CD8-positive, alpha-beta memory T cell (primary cell): ENCODE measurements at regions not wholly inside any gene's neighbourhood (a gene's known extent, or its start where the extent isn't known, plus 50 kb on each side); places are given as distances from the start of the nearest gene placed in this dataset.

Experiments
- CTCF ChIA-PET: fragments of 350-600 bp; sonication (Branson Sonifier 250); formaldehyde crosslinking; loops from one replicate; lab custom pipeline; 2021; ENCODE audit warnings: antibody characterized with exemption; lab: Charles Lee
- POLR2A ChIA-PET: fragments of 350-600 bp; sonication (Branson Sonifier 250); formaldehyde crosslinking; loops from one replicate; lab custom pipeline; 2021; ENCODE audit warnings: antibody characterized with exemption; lab: Charles Lee
- DNase-seq, 5 donors: peaks; one replicate each; pipeline versions ENCODE4 v3.0.0 to v3.0.0-alpha.2; 2020 to 2022; ENCODE audit warnings: mixed read lengths in 1 of 5
- H3K27ac ChIP-seq: one replicate; pipeline ENCODE4 v1.7.0; 2013; ENCODE audit warnings: low read depth, mild to moderate bottlenecking, low read length, moderate library complexity
- H3K27me3 ChIP-seq: 2 replicates; pipeline ENCODE4 v1.7.0; 2013; ENCODE audit warnings: low read length, mild to moderate bottlenecking; ENCODE audit not compliant: insufficient read depth, poor library complexity, severe bottlenecking
- H3K36me3 ChIP-seq: 2 replicates; pipeline ENCODE4 v1.7.0; 2013; ENCODE audit warnings: mild to moderate bottlenecking, low read length, moderate library complexity; ENCODE audit not compliant: insufficient read depth
- H3K4me1 ChIP-seq: 2 replicates; pipeline ENCODE4 v1.7.0; 2013; ENCODE audit warnings: mild to moderate bottlenecking, low read length, moderate library complexity; ENCODE audit not compliant: insufficient read depth
- H3K4me3 ChIP-seq: 2 replicates; pipeline ENCODE4 v1.7.0; 2013; ENCODE audit warnings: mild to moderate bottlenecking, low read length
- H3K9me3 ChIP-seq: 2 replicates; pipeline ENCODE4 v1.7.0; 2013; ENCODE audit warnings: mild to moderate bottlenecking, low read length
- H3K27ac Mint-ChIP-seq, 8 donors: one replicate each; pipeline ENCODE4 v1.8.0; 2020 to 2021; ENCODE audit warnings: mixed read lengths in 8 of 8, mild to moderate bottlenecking in 6 of 8, inconsistent platforms in 3 of 8, moderate library complexity in 3 of 8
- H3K27me3 Mint-ChIP-seq, 2 donors: one replicate each; pipeline ENCODE4 v1.8.0; 2020 to 2021; ENCODE audit warnings: mixed read lengths in 2 of 2, mild to moderate bottlenecking in 1 of 2, moderate library complexity in 1 of 2
- H3K36me3 Mint-ChIP-seq, 3 donors: one replicate each; pipeline ENCODE4 v1.8.0; 2020 to 2021; ENCODE audit warnings: mixed read lengths in 3 of 3, inconsistent platforms in 1 of 3, mild to moderate bottlenecking in 1 of 3
- H3K4me1 Mint-ChIP-seq, 3 donors: one replicate each; pipeline ENCODE4 v1.8.0; 2020 to 2021; ENCODE audit warnings: mixed read lengths in 3 of 3, inconsistent platforms in 1 of 3, mild to moderate bottlenecking in 1 of 3
- H3K4me3 Mint-ChIP-seq, 7 donors: one replicate each; pipeline ENCODE4 v1.8.0; 2020 to 2021; ENCODE audit warnings: mixed read lengths in 7 of 7, mild to moderate bottlenecking in 6 of 7, moderate library complexity in 4 of 7, inconsistent platforms in 2 of 7
- H3K9me3 Mint-ChIP-seq, 5 donors: one replicate each; pipeline ENCODE4 v1.8.0; 2020 to 2022; ENCODE audit warnings: mixed read lengths in 5 of 5, mild to moderate bottlenecking in 3 of 5, moderate library complexity in 2 of 5, inconsistent platforms in 1 of 5

DNA sequence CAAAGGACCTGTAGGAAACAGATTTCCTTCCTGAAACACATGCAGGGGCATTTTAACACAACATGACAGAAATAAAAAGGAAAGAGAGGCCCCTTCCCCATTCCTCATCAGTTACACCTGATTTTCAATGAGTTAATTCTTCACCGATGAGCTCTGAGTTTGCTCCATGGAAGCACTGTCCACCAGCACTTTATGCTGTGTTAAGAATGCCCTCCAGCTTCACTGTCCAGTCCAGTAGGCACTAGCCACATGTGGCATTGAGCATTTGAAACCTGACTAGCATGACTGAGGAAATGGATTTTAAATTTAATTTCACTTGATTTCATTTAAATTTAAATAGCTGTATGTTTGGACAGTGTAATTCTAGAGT is 217.2 kb upstream of the SLC10A2 start:
- Mint-ChIP-seq H3K4me3 (no peak overlapping the region), H3K4me1 (no peaks in the 10 kb centered on the region), H3K9me3 (peaks cover 0 to 14% (median 3%) of the 10 kb centered on the region in 5 donors), H3K36me3 (no peaks in the 10 kb centered on the region), H3K27ac (no peak overlapping the region), H3K27me3 (peaks cover 0 to 2% of the 10 kb centered on the region in 2 donors)
- H3K36me3 ChIP-seq = no peaks in the 10 kb centered on the region
- H3K4me3 ChIP-seq = no peak overlapping the region
- POLR2A ChIA-PET = no interaction called here
- H3K4me1 ChIP-seq = no peaks in the 10 kb centered on the region
- no peaks in the 10 kb centered on the region for H3K9me3 ChIP-seq
- no peaks in the 10 kb centered on the region for H3K27me3 ChIP-seq
- CTCF ChIA-PET = no interaction called here
- no peak overlapping the region for H3K27ac ChIP-seq
- no peak for DNase-seq

DNA sequence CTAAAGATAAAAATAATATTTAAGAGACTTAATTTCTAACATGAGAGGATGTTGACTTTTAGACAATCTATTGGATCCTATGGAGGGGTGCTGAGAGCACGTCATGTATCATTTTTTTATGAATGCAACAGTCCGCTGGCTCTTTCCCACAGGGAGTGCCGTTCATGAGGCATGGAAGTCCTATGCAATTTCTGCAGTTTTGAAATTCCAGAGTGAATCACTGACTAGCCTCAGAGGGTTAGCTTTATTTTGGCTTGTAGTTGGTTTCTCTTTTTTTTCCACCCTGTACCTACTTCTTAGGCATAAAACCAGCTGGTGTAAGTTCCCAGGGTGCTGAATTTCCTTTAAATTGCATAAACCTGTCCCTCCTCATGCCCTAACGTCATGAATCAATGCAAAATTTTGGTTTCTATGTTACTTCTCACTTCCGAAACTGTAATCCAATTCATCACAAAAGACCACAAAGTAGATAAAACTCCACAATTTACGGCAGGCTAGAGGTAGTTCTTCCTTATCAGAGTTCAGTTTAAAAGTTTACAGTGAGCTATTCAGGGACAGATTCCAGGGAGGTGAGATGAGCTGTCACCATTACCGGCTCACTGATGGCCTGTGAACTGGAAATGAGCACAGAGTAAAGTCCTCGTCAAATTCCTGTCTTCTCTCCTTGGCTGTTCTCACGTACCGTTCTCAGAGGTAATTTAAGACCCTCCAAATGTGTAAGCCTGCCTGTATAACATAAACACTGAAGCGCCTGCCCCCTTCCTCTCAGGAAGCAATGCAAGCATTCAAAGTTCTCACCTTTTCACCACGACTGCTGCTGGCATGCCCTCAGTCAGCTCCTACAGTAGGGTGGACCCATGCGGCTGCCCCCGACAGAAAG is 216.6 kb upstream of the SLC10A2 start:
- no peaks in the 10 kb centered on the region for H3K9me3 ChIP-seq
- H3K27me3 Mint-ChIP-seq = peaks cover 0 to 2% of the 10 kb centered on the region in 2 donors
- no peak overlapping the region for H3K4me3 ChIP-seq
- no peaks in the 10 kb centered on the region for H3K36me3 ChIP-seq
- no peak overlapping the region for H3K27ac ChIP-seq
- no peaks in the 10 kb centered on the region for H3K4me1 Mint-ChIP-seq
- H3K4me3 Mint-ChIP-seq = no peak overlapping the region
- CTCF ChIA-PET = no interaction called here
- no peaks in the 10 kb centered on the region for H3K36me3 Mint-ChIP-seq
- H3K27ac Mint-ChIP-seq = no peak overlapping the region
- H3K27me3 ChIP-seq = no peaks in the 10 kb centered on the region
- POLR2A ChIA-PET = no interaction called here
- no peaks in the 10 kb centered on the region for H3K4me1 ChIP-seq
- DNase-seq = no peak
- H3K9me3 Mint-ChIP-seq = peaks cover 0 to 14% (median 3%) of the 10 kb centered on the region in 5 donors

DNA sequence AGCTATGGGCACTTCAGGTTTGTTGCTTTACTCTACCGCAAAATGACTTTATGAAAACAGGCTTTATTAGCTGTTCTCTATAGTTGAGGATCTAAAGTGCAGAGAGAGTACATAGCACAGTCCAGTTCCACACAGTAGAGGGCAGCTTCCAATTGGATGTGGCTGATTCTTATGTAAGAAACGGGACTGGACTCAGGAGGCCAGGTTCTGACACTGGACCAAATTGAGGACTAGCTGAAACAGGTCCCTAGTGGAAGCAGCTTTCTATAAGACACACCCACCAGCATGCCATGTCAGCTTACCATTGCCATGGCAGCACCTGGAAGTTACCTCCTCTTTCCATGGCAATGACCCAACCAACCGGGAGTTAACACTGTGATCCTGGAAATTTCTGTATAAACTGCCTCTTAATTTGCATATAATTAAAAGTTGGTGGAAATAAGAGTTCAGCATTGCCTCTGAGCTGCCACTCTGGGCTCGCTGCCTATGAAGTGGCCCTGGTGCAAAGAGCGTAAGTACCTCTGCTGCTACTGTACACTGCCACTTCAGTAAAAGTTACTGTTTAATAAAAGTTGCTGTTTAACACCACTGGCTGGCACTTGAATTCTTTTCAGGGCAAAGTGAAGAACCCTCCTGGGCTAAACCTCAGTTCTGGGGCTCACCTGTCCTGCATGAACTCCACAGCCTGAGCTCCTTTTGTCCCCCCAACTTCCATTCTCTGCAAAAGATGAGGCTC is 211.9 kb upstream of the SLC10A2 start:
- Histone ChIP-seq H3K4me3 (no peak overlapping the region), H3K27ac (no peak overlapping the region), H3K36me3 (no peaks in the 10 kb centered on the region), H3K27me3 (no peaks in the 10 kb centered on the region), H3K4me1 (no peaks in the 10 kb centered on the region), H3K9me3 (no peaks in the 10 kb centered on the region)
- Mint-ChIP-seq H3K27ac (no peak overlapping the region), H3K27me3 (no peaks in the 10 kb centered on the region), H3K9me3 (peaks cover 0 to 6% (median 2%) of the 10 kb centered on the region in 5 donors), H3K36me3 (no peaks in the 10 kb centered on the region), H3K4me3 (no peak overlapping the region), H3K4me1 (no peaks in the 10 kb centered on the region)
- ChIA-PET POLR2A (no interaction called here), CTCF (no interaction called here)
- no peak for DNase-seq

DNA sequence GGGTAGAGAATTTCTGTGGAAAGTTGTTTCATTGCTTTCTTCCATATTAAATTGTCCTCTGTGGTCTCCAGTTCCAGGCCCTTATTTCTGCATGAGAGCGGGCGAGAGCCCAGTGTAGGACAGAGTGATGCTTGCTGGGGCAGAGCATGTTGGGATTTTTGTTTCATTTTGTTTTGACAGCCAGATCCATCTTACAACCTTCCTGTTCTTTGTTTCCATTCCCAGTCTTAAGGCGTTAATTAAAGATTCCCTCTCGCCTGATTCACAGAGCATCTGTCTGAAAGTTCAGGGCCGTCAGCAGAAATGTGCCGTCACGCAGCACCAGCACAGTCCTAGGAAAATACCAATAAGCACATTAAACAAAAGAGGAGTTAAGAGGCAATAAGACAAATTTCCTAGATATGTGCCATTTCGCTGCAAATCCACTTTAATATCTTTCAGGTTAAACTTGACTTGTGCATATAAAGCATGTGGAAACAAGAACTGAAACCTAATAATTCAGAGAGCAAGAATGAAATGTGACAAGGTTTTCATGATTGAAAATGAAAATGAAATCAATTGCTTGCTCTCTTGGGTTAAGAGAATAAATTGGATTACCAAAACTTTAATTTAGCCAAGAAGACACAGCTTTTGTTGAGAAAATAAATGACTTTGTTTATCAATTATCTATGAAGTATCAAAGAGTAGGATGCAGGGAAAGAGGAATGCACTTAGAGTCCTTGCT is 210.7 kb upstream of the SLC10A2 start:
- H3K27ac ChIP-seq = no peak overlapping the region
- Mint-ChIP-seq H3K4me3 (no peak overlapping the region), H3K27ac (no peak overlapping the region), H3K9me3 (peaks cover 0 to 5% (median 2%) of the 10 kb centered on the region in 5 donors), H3K36me3 (no peaks in the 10 kb centered on the region), H3K4me1 (no peaks in the 10 kb centered on the region), H3K27me3 (no peaks in the 10 kb centered on the region)
- POLR2A ChIA-PET = no interaction called here
- no peaks in the 10 kb centered on the region for H3K27me3 ChIP-seq
- no peak overlapping the region for H3K4me3 ChIP-seq
- DNase-seq = no peak
- no peaks in the 10 kb centered on the region for H3K9me3 ChIP-seq
- H3K4me1 ChIP-seq = no peaks in the 10 kb centered on the region
- H3K36me3 ChIP-seq = no peaks in the 10 kb centered on the region
- CTCF ChIA-PET = no interaction called here

DNA sequence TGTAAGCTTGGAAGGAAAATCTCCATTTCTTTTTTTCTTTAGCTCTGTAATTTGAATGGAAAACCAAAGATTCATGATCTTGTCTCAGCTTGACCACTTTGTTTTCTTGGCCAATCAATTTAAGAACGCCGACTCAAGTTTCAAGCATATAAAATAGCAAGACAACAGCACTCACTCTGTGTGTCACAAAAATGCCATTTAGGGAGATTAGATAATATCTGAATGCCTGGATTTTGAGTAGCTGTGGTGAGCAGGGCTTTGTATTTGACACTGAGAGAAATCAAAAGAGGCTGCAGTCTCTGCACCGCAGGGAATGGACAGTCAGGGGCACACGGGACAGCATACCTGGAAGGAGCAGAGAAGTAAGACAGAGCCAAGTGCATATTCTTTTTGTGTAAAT is 209.5 kb upstream of the SLC10A2 start:
- ChIA-PET POLR2A (no interaction called here), CTCF (no interaction called here)
- H3K36me3 Mint-ChIP-seq = no peaks in the 10 kb centered on the region
- Histone ChIP-seq H3K27me3 (no peaks in the 10 kb centered on the region), H3K4me1 (no peaks in the 10 kb centered on the region), H3K9me3 (no peaks in the 10 kb centered on the region), H3K36me3 (no peaks in the 10 kb centered on the region), H3K4me3 (no peak overlapping the region), H3K27ac (no peak overlapping the region)
- H3K4me1 Mint-ChIP-seq = no peaks in the 10 kb centered on the region
- H3K27me3 Mint-ChIP-seq = no peaks in the 10 kb centered on the region
- no peak overlapping the region for H3K27ac Mint-ChIP-seq
- no peak overlapping the region for H3K4me3 Mint-ChIP-seq
- peaks cover 0 to 5% (median 2%) of the 10 kb centered on the region in 5 donors for H3K9me3 Mint-ChIP-seq
- no peak for DNase-seq

DNA sequence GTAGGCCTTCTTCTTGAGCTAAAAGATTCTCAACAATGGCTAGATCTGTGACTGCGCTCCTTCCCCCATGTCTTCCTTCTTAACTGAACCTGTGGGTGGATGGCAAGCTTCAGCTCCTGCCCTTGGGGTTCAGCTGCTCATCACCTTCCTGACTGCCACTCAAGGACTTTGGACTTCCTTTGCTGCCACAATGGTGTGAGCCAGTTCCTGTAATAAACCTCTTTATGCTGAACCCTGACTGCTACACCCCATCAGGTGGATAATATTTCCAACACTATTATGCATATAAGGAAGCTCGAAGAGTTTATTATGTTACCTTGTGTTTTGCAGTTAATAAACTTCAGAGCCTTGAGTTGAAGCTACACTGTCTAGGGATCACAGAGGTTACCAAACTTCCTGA is 208.9 kb upstream of the SLC10A2 start:
- no peak overlapping the region for H3K27ac ChIP-seq
- H3K4me3 Mint-ChIP-seq = no peak overlapping the region
- no peak overlapping the region for H3K27ac Mint-ChIP-seq
- H3K4me3 ChIP-seq = no peak overlapping the region
- peaks cover 0 to 5% (median 0%) of the 10 kb centered on the region in 5 donors for H3K9me3 Mint-ChIP-seq
- H3K36me3 ChIP-seq = no peaks in the 10 kb centered on the region
- no peaks in the 10 kb centered on the region for H3K4me1 Mint-ChIP-seq
- no peaks in the 10 kb centered on the region for H3K27me3 Mint-ChIP-seq
- DNase-seq = no peak
- POLR2A ChIA-PET = no interaction called here
- no peaks in the 10 kb centered on the region for H3K9me3 ChIP-seq
- no peaks in the 10 kb centered on the region for H3K4me1 ChIP-seq
- CTCF ChIA-PET = no interaction called here
- H3K27me3 ChIP-seq = no peaks in the 10 kb centered on the region
- H3K36me3 Mint-ChIP-seq = no peaks in the 10 kb centered on the region

DNA sequence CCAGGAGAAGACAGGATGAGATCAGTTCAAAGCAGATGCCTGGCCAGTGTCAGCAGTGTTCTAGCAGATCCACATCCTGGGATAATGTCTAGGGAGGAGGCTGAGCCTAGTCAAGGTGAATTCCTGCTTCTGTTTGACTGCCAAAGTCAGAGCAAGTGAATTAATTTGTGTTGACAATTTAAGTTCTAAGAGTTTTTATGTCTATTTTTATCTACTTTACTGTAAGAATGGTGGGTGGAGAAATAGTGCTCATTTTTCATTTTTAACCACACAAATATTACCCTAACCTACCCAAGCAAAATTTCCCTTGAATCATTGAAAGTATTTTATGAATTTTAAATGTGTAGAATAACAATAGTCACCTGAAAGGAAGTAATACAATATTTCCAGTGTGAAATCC is 207.6 kb upstream of the SLC10A2 start:
- Histone ChIP-seq H3K36me3 (no peaks in the 10 kb centered on the region), H3K9me3 (no peaks in the 10 kb centered on the region), H3K4me1 (no peaks in the 10 kb centered on the region), H3K4me3 (no peak overlapping the region), H3K27me3 (no peaks in the 10 kb centered on the region), H3K27ac (no peak overlapping the region)
- H3K9me3 Mint-ChIP-seq = peaks cover 0 to 6% (median 3%) of the 10 kb centered on the region in 5 donors
- H3K27ac Mint-ChIP-seq = no peak overlapping the region
- no peak for DNase-seq
- H3K36me3 Mint-ChIP-seq = no peaks in the 10 kb centered on the region
- H3K4me3 Mint-ChIP-seq = no peak overlapping the region
- H3K27me3 Mint-ChIP-seq = no peaks in the 10 kb centered on the region
- ChIA-PET CTCF (no interaction called here), POLR2A (no interaction called here)
- H3K4me1 Mint-ChIP-seq = no peaks in the 10 kb centered on the region

DNA sequence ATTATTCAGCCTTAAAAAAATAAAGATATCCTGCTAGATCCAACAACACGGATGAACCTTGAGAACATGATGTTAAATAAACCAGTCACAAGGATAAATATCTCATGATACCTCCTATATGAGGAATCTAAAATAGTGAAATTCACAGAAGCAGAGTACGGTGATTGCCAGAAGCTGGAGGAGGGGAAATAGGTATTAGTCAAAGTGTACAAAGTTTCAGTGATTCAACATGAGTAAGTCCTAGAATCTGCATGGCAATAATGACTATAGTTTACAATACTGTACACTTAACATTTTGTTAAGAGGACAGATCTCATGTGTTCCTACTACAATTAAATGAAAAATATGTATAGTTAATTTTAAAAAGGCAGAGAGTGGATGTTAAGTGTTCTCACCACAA is 206.6 kb upstream of the SLC10A2 start:
- Mint-ChIP-seq H3K4me1 (no peaks in the 10 kb centered on the region), H3K27ac (no peak overlapping the region), H3K9me3 (peaks cover 0 to 6% (median 3%) of the 10 kb centered on the region in 5 donors), H3K4me3 (no peak overlapping the region), H3K27me3 (no peaks in the 10 kb centered on the region), H3K36me3 (no peaks in the 10 kb centered on the region)
- Histone ChIP-seq H3K9me3 (no peaks in the 10 kb centered on the region), H3K4me1 (no peaks in the 10 kb centered on the region), H3K27ac (no peak overlapping the region), H3K27me3 (no peaks in the 10 kb centered on the region), H3K36me3 (no peaks in the 10 kb centered on the region), H3K4me3 (no peak overlapping the region)
- CTCF ChIA-PET = no interaction called here
- POLR2A ChIA-PET = no interaction called here
- no peak for DNase-seq
